Caco-2 (cell line): ENCODE measurements at regions not wholly inside any gene's neighbourhood (a gene's known extent, or its start where the extent isn't known, plus 50 kb on each side); places are given as distances from the start of the nearest gene placed in this dataset.

ENCODE experiments used
- BruUV-seq: library from RNA; stranded (reverse); fragments of 400-500 nt; replicated peaks from 2 replicates; lab custom pipeline; 2021; lab: Mats Ljungman, UMichigan
- CTCF ChIA-PET: fragments of 300-600 bp; sonication (Branson Sonifier 250); formaldehyde crosslinking; loops from one replicate; lab custom pipeline; 2022; ENCODE audit warnings: antibody characterized with exemption; lab: Charles Lee
- POLR2A ChIA-PET: fragments of 300-600 bp; sonication (Branson Sonifier 250); formaldehyde crosslinking; loops from one replicate; lab custom pipeline; 2022; ENCODE audit warnings: antibody characterized with exemption; lab: Charles Lee
- DNase-seq, 2 experiments: peaks; one replicate each; pipeline versions ENCODE4 v3.0.0 to v3.0.0-alpha.2; 2020 to 2022
- H3K27me3 ChIP-seq: replicated peaks from 2 replicates; pipeline ENCODE4 v1.6.0; 2011; ENCODE audit warnings: low read length; ENCODE audit not compliant: control insufficient read depth, insufficient read depth
- H3K36me3 ChIP-seq: 2 replicates; pipeline ENCODE4 v1.5.1; 2011; ENCODE audit warnings: low read length; ENCODE audit not compliant: control insufficient read depth, insufficient read depth
- H3K4me1 ChIP-seq: fragments of 250-450 bp; sonication (Bioruptor Pico); 2 replicates; pipeline ENCODE4 v1.5.1; 2020; ENCODE audit warnings: mild to moderate bottlenecking
- H3K4me3 ChIP-seq: 2 replicates; pipeline ENCODE4 v1.5.1; 2011; ENCODE audit warnings: low read depth, mild to moderate bottlenecking, control low read depth, low read length
- H3K9me3 ChIP-seq: fragments of 250-450 bp; sonication (Bioruptor Pico); 2 replicates; pipeline ENCODE4 v1.5.1; 2020; ENCODE audit warnings: mild to moderate bottlenecking, moderate library complexity
- H3K27ac Mint-ChIP-seq: one replicate; pipeline ENCODE4 v1.8.0; 2022; ENCODE audit warnings: mixed read lengths; ENCODE audit not compliant: unreplicated experiment
- H3K27me3 Mint-ChIP-seq: one replicate; pipeline ENCODE4 v1.8.0; 2022; ENCODE audit warnings: mixed read lengths; ENCODE audit not compliant: insufficient read depth, unreplicated experiment
- H3K36me3 Mint-ChIP-seq: one replicate; pipeline ENCODE4 v1.8.0; 2022; ENCODE audit warnings: mild to moderate bottlenecking, mixed read lengths; ENCODE audit not compliant: insufficient read depth, unreplicated experiment
- H3K4me1 Mint-ChIP-seq: one replicate; pipeline ENCODE4 v1.8.0; 2022; ENCODE audit warnings: low read depth, mixed read lengths; ENCODE audit not compliant: unreplicated experiment
- H3K4me3 Mint-ChIP-seq: one replicate; pipeline ENCODE4 v1.8.0; 2022; ENCODE audit warnings: mild to moderate bottlenecking, moderate library complexity, mixed read lengths; ENCODE audit not compliant: unreplicated experiment
- H3K9me3 Mint-ChIP-seq: one replicate; pipeline ENCODE4 v1.8.0; 2022; ENCODE audit warnings: mixed read lengths; ENCODE audit not compliant: unreplicated experiment
- intact Hi-C: fragments of 100-400 bp; cut with micrococcal nuclease; formaldehyde crosslinking; loops from one replicate; pipeline ENCODE4 v1.10.0; 2022; ENCODE audit not compliant: unreplicated experiment
- TF ChIP-seq, protein P1 (sequence below), 2 experiments: fragments of 200-600 bp in 1 of 2; IDR thresholded peaks; 1 replicate in 1 of 2; 2 replicates in 1 of 2; pipeline versions ENCODE4 v1.5.1 to v1.8.0; 2011 to 2022; ENCODE audit warnings: antibody characterized with exemption in 1 of 2, control low read depth in 1 of 2, inconsistent platforms in 1 of 2, low read depth in 1 of 2, low read length in 1 of 2, mild to moderate bottlenecking in 1 of 2, moderate library complexity in 1 of 2; ENCODE audit not compliant: insufficient read depth in 1 of 2, severe bottlenecking in 1 of 2, unreplicated experiment in 1 of 2

DNA sequence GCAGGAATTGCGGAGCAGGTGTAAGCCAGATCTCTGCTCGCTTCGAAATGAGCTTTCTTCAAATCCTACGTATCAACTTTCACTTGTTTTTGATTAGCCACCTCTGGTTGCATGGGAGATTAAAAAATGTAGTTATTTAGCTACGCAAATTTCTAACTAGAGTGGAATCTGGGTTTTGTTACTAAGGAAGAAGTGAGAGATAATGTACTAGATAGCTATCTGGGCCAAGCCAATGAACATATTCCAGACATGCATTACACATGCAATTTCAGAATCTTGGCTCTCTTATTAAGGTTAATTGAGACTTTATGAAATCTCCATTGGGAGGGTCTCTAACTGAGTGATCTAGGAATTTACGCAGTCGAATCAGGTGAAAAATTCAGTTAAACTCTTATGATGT, 765.7 kb downstream of the DIPK2A start:
- Histone ChIP-seq H3K4me1 (no peaks in the 10 kb centered on the region), H3K27me3 (no peaks in the 10 kb centered on the region), H3K36me3 (no peaks in the 10 kb centered on the region), H3K9me3 (no peaks in the 10 kb centered on the region), H3K4me3 (no peak overlapping the region)
- Mint-ChIP-seq H3K4me3 (no peak overlapping the region), H3K27ac (no peak overlapping the region), H3K4me1 (no peaks in the 10 kb centered on the region), H3K9me3 (no peaks in the 10 kb centered on the region), H3K27me3 (no peaks in the 10 kb centered on the region), H3K36me3 (no peaks in the 10 kb centered on the region)
- intact Hi-C loops: no loop called here
- DNase-seq: no peak
- TF ChIP-seq, protein P1, sequence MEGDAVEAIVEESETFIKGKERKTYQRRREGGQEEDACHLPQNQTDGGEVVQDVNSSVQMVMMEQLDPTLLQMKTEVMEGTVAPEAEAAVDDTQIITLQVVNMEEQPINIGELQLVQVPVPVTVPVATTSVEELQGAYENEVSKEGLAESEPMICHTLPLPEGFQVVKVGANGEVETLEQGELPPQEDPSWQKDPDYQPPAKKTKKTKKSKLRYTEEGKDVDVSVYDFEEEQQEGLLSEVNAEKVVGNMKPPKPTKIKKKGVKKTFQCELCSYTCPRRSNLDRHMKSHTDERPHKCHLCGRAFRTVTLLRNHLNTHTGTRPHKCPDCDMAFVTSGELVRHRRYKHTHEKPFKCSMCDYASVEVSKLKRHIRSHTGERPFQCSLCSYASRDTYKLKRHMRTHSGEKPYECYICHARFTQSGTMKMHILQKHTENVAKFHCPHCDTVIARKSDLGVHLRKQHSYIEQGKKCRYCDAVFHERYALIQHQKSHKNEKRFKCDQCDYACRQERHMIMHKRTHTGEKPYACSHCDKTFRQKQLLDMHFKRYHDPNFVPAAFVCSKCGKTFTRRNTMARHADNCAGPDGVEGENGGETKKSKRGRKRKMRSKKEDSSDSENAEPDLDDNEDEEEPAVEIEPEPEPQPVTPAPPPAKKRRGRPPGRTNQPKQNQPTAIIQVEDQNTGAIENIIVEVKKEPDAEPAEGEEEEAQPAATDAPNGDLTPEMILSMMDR (IDR thresholded peaks at IDR 0.05; ENCODE audit: insufficient read depth in 1 of 2, low read depth in 1 of 2, low read length in 1 of 2, severe bottlenecking in 1 of 2, unreplicated experiment in 1 of 2): no peak
- ChIA-PET POLR2A (no interaction called here), CTCF (no interaction called here)
- no TSS peak for BruUV-seq

DNA sequence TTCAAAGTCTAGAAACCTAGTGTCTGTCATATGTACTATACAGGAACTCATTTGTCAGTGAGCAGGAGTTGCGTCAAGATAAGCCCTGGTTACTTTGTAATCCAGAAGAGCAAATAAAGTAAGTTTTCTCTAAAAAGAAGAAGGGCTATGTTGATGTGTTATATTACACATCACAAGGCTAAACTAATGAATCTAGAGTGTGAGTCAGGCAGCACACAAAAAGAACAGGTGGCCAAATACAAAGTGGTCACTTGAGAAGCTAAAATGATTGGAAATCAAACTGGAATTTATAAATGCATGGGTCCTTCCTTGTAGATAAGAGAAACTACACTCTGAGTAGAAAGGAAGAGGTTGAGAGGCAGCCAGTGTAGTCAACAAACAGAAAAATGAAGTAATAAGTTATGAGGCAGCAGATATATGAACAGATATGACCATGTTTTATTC, 771.6 kb downstream of the DIPK2A start:
- Mint-ChIP-seq H3K27ac (no peak overlapping the region), H3K9me3 (no peaks in the 10 kb centered on the region), H3K27me3 (no peaks in the 10 kb centered on the region), H3K36me3 (no peaks in the 10 kb centered on the region), H3K4me1 (peaks cover 6% of the 10 kb centered on the region), H3K4me3 (no peak overlapping the region)
- no peaks in the 10 kb centered on the region for H3K4me1 ChIP-seq
- ChIA-PET POLR2A (no interaction called here), CTCF (no interaction called here)
- TF ChIP-seq, protein P1 (IDR thresholded peaks at IDR 0.05; ENCODE audit: insufficient read depth in 1 of 2, low read depth in 1 of 2, low read length in 1 of 2, severe bottlenecking in 1 of 2, unreplicated experiment in 1 of 2): no peak
- DNase-seq: no peak
- no peak overlapping the region for H3K4me3 ChIP-seq
- intact Hi-C loops: no loop called here
- H3K9me3 ChIP-seq: no peaks in the 10 kb centered on the region
- no peaks in the 10 kb centered on the region for H3K36me3 ChIP-seq
- H3K27me3 ChIP-seq: no peaks in the 10 kb centered on the region
- BruUV-seq: no TSS peak

DNA sequence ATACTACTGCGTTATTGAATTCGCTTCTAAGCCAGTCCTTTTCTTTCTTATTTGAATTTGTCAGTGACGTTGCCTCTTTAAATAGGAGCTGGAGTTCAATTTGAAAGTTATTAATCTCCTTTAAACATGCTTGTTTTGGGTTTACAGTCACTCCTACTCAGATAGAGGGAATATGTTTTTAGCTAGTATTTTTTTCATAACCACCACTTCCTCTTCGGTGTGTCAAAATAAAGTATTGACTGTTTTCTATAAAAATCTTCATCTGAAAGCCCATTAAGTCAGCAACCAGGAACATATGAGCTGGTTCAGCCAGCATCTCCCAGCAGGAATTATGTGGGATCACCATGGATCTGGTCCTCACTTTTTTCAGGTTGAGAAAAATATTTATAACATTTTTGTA, 772.9 kb downstream of the DIPK2A start:
- Histone ChIP-seq H3K27me3 (no peaks in the 10 kb centered on the region), H3K4me1 (no peaks in the 10 kb centered on the region), H3K36me3 (no peaks in the 10 kb centered on the region), H3K9me3 (no peaks in the 10 kb centered on the region), H3K4me3 (no peak overlapping the region)
- CTCF ChIA-PET: no interaction called here
- H3K27ac Mint-ChIP-seq: no peak overlapping the region
- POLR2A ChIA-PET: no interaction called here
- TF ChIP-seq, protein P1 (IDR thresholded peaks at IDR 0.05; ENCODE audit: insufficient read depth in 1 of 2, low read depth in 1 of 2, low read length in 1 of 2, severe bottlenecking in 1 of 2, unreplicated experiment in 1 of 2): no peak
- H3K9me3 Mint-ChIP-seq: no peaks in the 10 kb centered on the region
- BruUV-seq: no TSS peak
- H3K27me3 Mint-ChIP-seq: no peaks in the 10 kb centered on the region
- DNase-seq: no peak
- no peaks in the 10 kb centered on the region for H3K36me3 Mint-ChIP-seq
- intact Hi-C loops: no loop called here
- H3K4me3 Mint-ChIP-seq: no peak overlapping the region
- peaks cover 6% of the 10 kb centered on the region for H3K4me1 Mint-ChIP-seq
